HCT116 (cell line): ENCODE measurements at regions not wholly inside any gene's neighbourhood (a gene's known extent, or its start where the extent isn't known, plus 50 kb on each side); places are given as distances from the start of the nearest gene placed in this dataset.

Experiments
- ATAC-seq: fragments of 200-7000 bp; cut with Tn5 transposase; 2 replicates; pipeline ENCODE4 v1.9.1; 2020; ENCODE audit warnings: mild to moderate bottlenecking, moderate library complexity
- BruUV-seq: library from RNA; stranded (reverse); fragments of 400-500 nt; replicated peaks from 2 replicates; lab custom pipeline; 2021; lab: Mats Ljungman, UMichigan
- CTCF ChIA-PET: fragments of 300-600 bp; sonication (Branson Sonifier 250); formaldehyde crosslinking; loops from one replicate; lab custom pipeline; 2021; ENCODE audit warnings: antibody characterized with exemption; lab: Charles Lee
- POLR2A ChIA-PET: fragments of 300-600, 350-600 bp; sonication (Branson Sonifier 250); formaldehyde crosslinking; loops from one replicate; lab custom pipeline; 2021; ENCODE audit warnings: antibody characterized with exemption; lab: Charles Lee
- RAD21 ChIA-PET, 2 experiments: fragments of 300-600 bp; sonication (Branson Sonifier 250); formaldehyde crosslinking; loops; one replicate each; lab custom pipeline; 2023; ENCODE audit warnings: low total read pairs in 2 of 2; ENCODE audit not compliant: uncharacterized antibody in 2 of 2, unreplicated experiment in 2 of 2, low non-redundant PET in 1 of 2; lab: Charles Lee
- DNase-seq: peaks from one replicate; pipeline ENCODE4 v3.0.0-alpha.2; 2010; ENCODE audit warnings: low read depth, low spot score
- H2AFZ ChIP-seq: fragments of 200-600 bp; shearing (Covaris generic), sonication (generic); 2 replicates; pipeline ENCODE4 v1.6.1; 2017; ENCODE audit warnings: low read depth, mixed run types, mixed read lengths, antibody characterized with exemption, low read length; ENCODE audit not compliant: poor library complexity, severe bottlenecking
- H3K27ac ChIP-seq: 2 replicates; pipeline ENCODE4 v1.5.1; 2012; ENCODE audit warnings: low read depth, low read length
- H3K27me3 ChIP-seq: fragments of 200-600 bp; sonication (generic); 2 replicates; pipeline ENCODE4 v1.6.1; 2016; ENCODE audit warnings: mixed run types, low read length, mixed read lengths; ENCODE audit not compliant: insufficient read depth
- H3K36me3 ChIP-seq, 2 experiments: fragments of 200-500 bp in 1 of 2; fragments of 200-600 bp in 1 of 2; sonication (Bioruptor generic) in 1 of 2; sonication (generic) in 1 of 2; 2 replicates each; pipeline versions ENCODE4 v1.5.1 to v1.6.1; 2014 to 2016; ENCODE audit warnings: low read length in 2 of 2, inconsistent platforms in 1 of 2, mixed read lengths in 1 of 2, mixed run types in 1 of 2; ENCODE audit not compliant: insufficient read depth in 2 of 2, control insufficient read depth in 1 of 2
- H3K4me1 ChIP-seq, 2 experiments: fragments of 200-600 bp in 1 of 2; sonication (generic) in 1 of 2; 2 replicates each; pipeline versions ENCODE4 v1.5.1 to v1.6.1; 2012 to 2017; ENCODE audit warnings: low read length in 2 of 2, inconsistent platforms in 1 of 2, mild to moderate bottlenecking in 1 of 2, mixed read lengths in 1 of 2, mixed run types in 1 of 2, moderate library complexity in 1 of 2; ENCODE audit not compliant: insufficient read depth in 2 of 2, control insufficient read depth in 1 of 2
- H3K4me2 ChIP-seq: fragments of 200-600 bp; sonication (generic); 2 replicates; pipeline ENCODE4 v1.6.1; 2017; ENCODE audit warnings: mixed run types, low read length, mixed read lengths
- H3K4me3 ChIP-seq, 2 experiments: fragments of 200-600 bp in 1 of 2; sonication (generic) in 1 of 2; replicated peaks in 1 of 2; 2 replicates each; pipeline ENCODE4 v1.5.1; 2011 to 2016; ENCODE audit warnings: low read length in 2 of 2, control low read depth in 1 of 2, low read depth in 1 of 2, mild to moderate bottlenecking in 1 of 2, mixed read lengths in 1 of 2, mixed run types in 1 of 2
- H3K79me2 ChIP-seq: fragments of 200-600 bp; sonication (generic); 2 replicates; pipeline ENCODE4 v1.6.1; 2017; ENCODE audit warnings: mild to moderate bottlenecking, mixed run types, low read length, moderate library complexity, mixed read lengths; ENCODE audit not compliant: insufficient read depth
- H3K9ac ChIP-seq: fragments of 200-600 bp; sonication (generic); 2 replicates; pipeline ENCODE4 v1.6.1; 2016; ENCODE audit warnings: low read length, mixed read lengths
- H3K9me2 ChIP-seq: fragments of 200-600 bp; sonication (generic), shearing (Covaris generic); 2 replicates; pipeline ENCODE4 v1.6.1; 2017; ENCODE audit warnings: mixed run types, mild to moderate bottlenecking, moderate library complexity; ENCODE audit not compliant: insufficient read depth
- H3K9me3 ChIP-seq, 2 experiments: fragments of 200-500 bp in 1 of 2; fragments of 200-600 bp in 1 of 2; sonication (Bioruptor generic) in 1 of 2; sonication (generic) in 1 of 2; 2 replicates each; pipeline ENCODE4 v1.6.1; 2014 to 2017; ENCODE audit warnings: low read length in 2 of 2, mixed read lengths in 2 of 2, inconsistent platforms in 1 of 2, low read depth in 1 of 2, mild to moderate bottlenecking in 1 of 2, mixed run types in 1 of 2, moderate library complexity in 1 of 2; ENCODE audit not compliant: control insufficient read depth in 1 of 2, insufficient read depth in 1 of 2
- H4K20me1 ChIP-seq: fragments of 200-600 bp; sonication (generic), shearing (Covaris generic); 2 replicates; pipeline ENCODE4 v1.6.1; 2017; ENCODE audit warnings: mixed run types, mild to moderate bottlenecking, moderate library complexity; ENCODE audit not compliant: insufficient read depth
- CEBPB ChIP-seq: IDR thresholded peaks from 2 replicates; pipeline ENCODE4 v1.6.1; 2012; ENCODE audit warnings: low read depth
- CTCF ChIP-seq, 3 experiments: fragments of 200-600 bp in 1 of 3; sonication (generic) in 1 of 3; IDR thresholded peaks in 2 of 3; conservative IDR thresholded peaks in 1 of 3; 2 replicates each; pipeline ENCODE4 v1.5.1; 2012 to 2017; ENCODE audit warnings: low read depth in 2 of 3, low read length in 2 of 3, antibody characterized with exemption in 1 of 3, borderline replicate concordance in 1 of 3, control low read depth in 1 of 3, mild to moderate bottlenecking in 1 of 3, mixed read lengths in 1 of 3, mixed run types in 1 of 3, moderate library complexity in 1 of 3; ENCODE audit not compliant: insufficient read depth in 1 of 3
- EGR1 ChIP-seq: IDR thresholded peaks from 2 replicates; pipeline ENCODE4 v1.6.1; 2012; ENCODE audit warnings: low read depth
- EZH2 ChIP-seq: fragments of 200-600 bp; sonication (generic); IDR thresholded peaks from 2 replicates; pipeline ENCODE4 v1.6.1; 2017; ENCODE audit warnings: antibody characterized with exemption, mixed run types
- EZH2phosphoT487 ChIP-seq: fragments of 200-600 bp; IDR thresholded peaks from 2 replicates; pipeline ENCODE4 v1.6.1; 2018; ENCODE audit warnings: antibody characterized with exemption, borderline replicate concordance
- FOSL1 ChIP-seq: IDR thresholded peaks from 2 replicates; pipeline ENCODE4 v1.6.1; 2012; ENCODE audit warnings: low read depth
- MAX ChIP-seq: IDR thresholded peaks from 2 replicates; pipeline ENCODE4 v1.6.1; 2012
- POLR2AphosphoS5 ChIP-seq: IDR thresholded peaks from 2 replicates; pipeline ENCODE4 v1.6.1; 2011; ENCODE audit warnings: mild to moderate bottlenecking, low read depth, low read length, moderate library complexity
- RAD21 ChIP-seq: IDR thresholded peaks from 2 replicates; pipeline ENCODE4 v1.6.1; 2012; ENCODE audit warnings: low read depth, mild to moderate bottlenecking
- REST ChIP-seq: IDR thresholded peaks from 2 replicates; pipeline ENCODE4 v1.6.1; 2012; ENCODE audit warnings: low read depth
- SIN3A ChIP-seq: IDR thresholded peaks from 2 replicates; pipeline ENCODE4 v1.6.1; 2012; ENCODE audit warnings: low read depth
- SRF ChIP-seq: IDR thresholded peaks from 2 replicates; pipeline ENCODE4 v1.6.1; 2012; ENCODE audit warnings: low read depth
- YY1 ChIP-seq: IDR thresholded peaks from 2 replicates; pipeline ENCODE4 v1.6.1; 2011; ENCODE audit warnings: low read length, low read depth, moderate library complexity, mild to moderate bottlenecking; ENCODE audit not compliant: insufficient replicate concordance; ENCODE audit errors: extremely low read depth
- ZFX ChIP-seq: fragments of 450-650 bp; IDR thresholded peaks from 2 replicates; pipeline ENCODE4 v1.6.1; 2017
- ZNF274 ChIP-seq: fragments of 200-500 bp; sonication (Bioruptor generic); IDR thresholded peaks from 2 replicates; pipeline ENCODE4 v1.6.1; 2014; ENCODE audit warnings: mild to moderate bottlenecking, low read depth, low read length, inconsistent platforms
- intact Hi-C: fragments of 100-400 bp; cut with micrococcal nuclease; formaldehyde crosslinking; loops from 2 replicates; pipeline ENCODE4 v1.10.0; 2022

- no peak overlapping the region for H3K27ac ChIP-seq
- ATAC-seq (no peak), DNase-seq (no peak)
- no peaks in the 10 kb centered on the region for H3K79me2 ChIP-seq
- H2AFZ ChIP-seq: no peak overlapping the region
- no peaks in the 10 kb centered on the region for H3K9me2 ChIP-seq
- no peak overlapping the region for H3K4me2 ChIP-seq
- TF ChIP-seq EGR1 (no peak), SIN3A (no peak), POLR2AphosphoS5 (no peak), EZH2 (no peak), YY1 (no peak), ZFX (no peak), SRF (no peak), CEBPB (no peak), MAX (no peak), RAD21 (no peak), REST (no peak), ZNF274 (no peak), FOSL1 (no peak), CTCF (IDR thresholded peaks at IDR 0.05 in 2 of 3, conservative IDR thresholded peaks at IDR 0.05 in 1 of 3; ENCODE audit: borderline replicate concordance in 1 of 3, insufficient read depth in 1 of 3, low read depth in 2 of 3, low read length in 2 of 3) (no peak), EZH2phosphoT487 (no peak)
- ChIA-PET POLR2A (no interaction called here), RAD21 (no interaction called here), CTCF (no interaction called here)
- H3K4me3 ChIP-seq: no peak overlapping the region
- H3K9me3 ChIP-seq: no peaks in the 10 kb centered on the region
- H3K4me1 ChIP-seq: no peaks in the 10 kb centered on the region
- no peaks in the 10 kb centered on the region for H4K20me1 ChIP-seq
- no peaks in the 10 kb centered on the region for H3K27me3 ChIP-seq
- intact Hi-C loops: no loop called here
- no TSS peak for BruUV-seq
- H3K9ac ChIP-seq: no peak overlapping the region
- H3K36me3 ChIP-seq: no peaks in the 10 kb centered on the region
These were observed 365.3 kb upstream of the PDGFD start for GRCh38 chr11:104529213-104529612.
